Skeletal muscle satellite cell (primary cell): ENCODE measurements at regions not wholly inside any gene's neighbourhood (a gene's known extent, or its start where the extent isn't known, plus 50 kb on each side); places are given as distances from the start of the nearest gene placed in this dataset.

ENCODE experiments used
- H3K27me3 ChIP-seq: 2 replicates; pipeline ENCODE4 v1.7.0; 2013; ENCODE audit warnings: low read length; ENCODE audit not compliant: control insufficient read depth, insufficient read depth
- H3K36me3 ChIP-seq: 2 replicates; pipeline ENCODE4 v1.7.0; 2013; ENCODE audit warnings: mild to moderate bottlenecking, control low read depth, low read length; ENCODE audit not compliant: insufficient read depth
- H3K4me1 ChIP-seq: 2 replicates; pipeline ENCODE4 v1.7.0; 2013; ENCODE audit warnings: low read length; ENCODE audit not compliant: control insufficient read depth, insufficient read depth
- H3K4me2 ChIP-seq: 2 replicates; pipeline ENCODE4 v1.7.0; 2013; ENCODE audit warnings: mild to moderate bottlenecking, low read length
- H3K4me3 ChIP-seq: 2 replicates; pipeline ENCODE4 v1.7.0; 2013; ENCODE audit warnings: low read length
- H3K9ac ChIP-seq: 2 replicates; pipeline ENCODE4 v1.7.0; 2013; ENCODE audit warnings: mild to moderate bottlenecking, low read depth, low read length, moderate library complexity
- H3K9me3 ChIP-seq: replicated peaks from 2 replicates; pipeline ENCODE4 v1.7.0; 2013; ENCODE audit warnings: mild to moderate bottlenecking, control low read depth, low read length

DNA sequence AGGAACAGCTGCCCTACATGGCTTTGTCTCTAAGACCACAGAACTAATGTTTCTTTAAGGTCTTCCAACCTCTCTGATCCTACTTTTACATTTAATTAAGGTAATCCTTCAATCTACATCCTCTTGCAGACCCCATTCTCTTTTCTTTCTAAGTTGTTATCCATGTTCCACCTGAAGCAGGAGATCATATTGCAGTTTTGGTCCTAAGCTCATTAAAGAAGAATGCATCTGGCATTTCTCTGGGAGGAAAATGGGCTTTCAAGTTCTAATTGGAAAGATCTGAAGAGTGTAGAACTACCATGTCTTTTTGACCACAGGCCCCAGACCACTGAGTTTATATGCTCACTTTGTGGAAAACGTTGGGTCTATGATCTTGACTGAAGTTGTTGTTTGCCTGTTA, 111.2 kb downstream of the SEM1 start:
- no peak overlapping the region for H3K4me2 ChIP-seq
- H3K9me3 ChIP-seq = no peaks in the 10 kb centered on the region

GRCh38 chr7:96596120-96596826, 113.4 kb downstream of the SEM1 start:
- Histone ChIP-seq H3K4me1 (no peaks in the 10 kb centered on the region), H3K4me3 (no peak overlapping the region), H3K27me3 (peaks cover 6% of the 10 kb centered on the region), H3K9me3 (no peaks in the 10 kb centered on the region), H3K4me2 (no peak overlapping the region), H3K36me3 (no peaks in the 10 kb centered on the region), H3K9ac (no peak overlapping the region)

More for the DNA sequence above, 111.2 kb downstream of the SEM1 start:
- no peaks in the 10 kb centered on the region for H3K4me1 ChIP-seq
- no peak overlapping the region for H3K4me3 ChIP-seq
- no peaks in the 10 kb centered on the region for H3K36me3 ChIP-seq
- H3K27me3 ChIP-seq = peaks cover 6% of the 10 kb centered on the region
- H3K9ac ChIP-seq = no peak overlapping the region

DNA sequence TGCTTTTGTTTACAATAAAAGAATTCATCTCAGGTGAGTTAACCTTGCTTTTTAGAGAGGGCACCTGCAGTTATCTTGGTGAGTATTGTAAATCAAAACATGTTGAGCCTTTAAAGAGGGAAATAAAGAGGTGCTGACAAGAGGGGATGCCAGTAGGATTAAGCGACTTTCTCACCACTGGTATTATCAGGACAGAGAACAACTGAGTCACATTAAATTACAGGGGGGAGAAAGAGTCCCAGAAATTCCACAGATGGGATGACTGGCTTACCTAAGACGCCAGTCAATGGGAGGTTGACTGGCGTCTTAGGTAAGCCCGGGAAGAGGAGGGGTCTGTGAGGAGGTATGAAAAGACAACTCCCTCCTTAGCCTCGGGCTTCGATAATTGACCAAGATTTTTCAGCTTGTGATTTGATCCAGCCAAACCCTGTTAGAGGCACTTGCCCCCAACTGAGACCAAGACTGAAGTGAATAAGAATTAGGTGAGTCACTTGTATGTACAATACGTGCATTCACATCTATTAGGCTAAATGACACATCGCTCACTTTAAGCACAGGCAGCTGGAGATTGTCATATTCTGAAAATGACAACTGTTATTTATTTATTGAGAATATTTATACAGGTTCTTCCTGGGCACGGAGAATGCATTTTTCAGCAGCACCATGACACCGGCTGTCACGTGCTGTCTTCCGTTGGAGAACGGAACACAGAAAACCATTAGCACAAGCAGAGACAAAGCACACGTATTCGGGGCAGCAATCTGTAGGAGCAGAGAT, 117.6 kb downstream of the SEM1 start:
- Histone ChIP-seq H3K9ac (no peak overlapping the region), H3K27me3 (peaks cover 6% of the 10 kb centered on the region), H3K4me3 (no peak overlapping the region), H3K36me3 (no peaks in the 10 kb centered on the region), H3K4me2 (no peak overlapping the region), H3K9me3 (no peaks in the 10 kb centered on the region), H3K4me1 (no peaks in the 10 kb centered on the region)

DNA sequence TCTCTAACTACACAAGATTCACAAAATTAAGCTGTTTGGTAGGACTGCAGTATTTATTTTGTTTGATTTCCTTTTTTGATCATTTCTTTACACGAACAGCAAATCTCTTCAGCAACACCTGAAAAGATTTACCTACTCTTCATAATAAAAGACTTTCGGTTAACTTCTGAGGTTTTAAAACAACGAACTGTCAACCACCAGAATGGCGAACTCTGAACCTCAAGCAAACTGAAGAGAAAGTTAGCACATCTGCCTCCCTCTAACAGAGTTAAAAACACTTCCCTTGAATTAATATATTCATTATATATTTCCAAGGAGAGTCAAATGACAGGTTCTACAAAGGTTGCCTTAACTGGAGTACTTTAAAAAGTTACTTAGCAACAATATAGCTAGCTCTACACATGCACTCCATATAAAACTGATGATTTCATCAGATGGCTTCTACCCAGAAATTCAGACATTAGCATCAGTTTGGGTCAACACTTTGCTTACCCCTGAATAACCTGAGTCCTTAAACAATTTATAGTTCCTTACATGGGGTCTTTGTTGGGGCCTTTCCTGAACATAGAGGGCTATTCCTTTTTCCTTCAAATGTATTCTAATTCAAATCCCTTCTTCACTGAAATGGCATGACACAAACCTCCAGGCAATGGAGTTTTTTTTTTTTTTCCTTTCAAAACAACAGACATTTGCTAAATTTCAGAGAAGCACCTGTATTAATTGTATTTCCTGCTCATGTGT, 118.3 kb downstream of the SEM1 start:
- H3K4me1 ChIP-seq = no peaks in the 10 kb centered on the region
- no peaks in the 10 kb centered on the region for H3K36me3 ChIP-seq
- no peak overlapping the region for H3K4me2 ChIP-seq
- H3K9ac ChIP-seq = no peak overlapping the region
- peaks cover 5% of the 10 kb centered on the region for H3K27me3 ChIP-seq
- no peak overlapping the region for H3K4me3 ChIP-seq
- H3K9me3 ChIP-seq = no peaks in the 10 kb centered on the region

- H3K36me3 ChIP-seq = no peaks in the 10 kb centered on the region
- H3K4me1 ChIP-seq = no peaks in the 10 kb centered on the region
- no peak overlapping the region for H3K4me2 ChIP-seq
Measured at GRCh38 chr7:96589038-96589437, 120.6 kb downstream of the SEM1 start.

GRCh38 chr7:96579119-96579518, 130.5 kb downstream of the SEM1 start:
- Histone ChIP-seq H3K4me2 (no peak overlapping the region), H3K27me3 (no peaks in the 10 kb centered on the region), H3K36me3 (no peaks in the 10 kb centered on the region), H3K9me3 (no peaks in the 10 kb centered on the region), H3K4me3 (no peak overlapping the region), H3K9ac (no peak overlapping the region), H3K4me1 (no peaks in the 10 kb centered on the region)

More at GRCh38 chr7:96589038-96589437, 120.6 kb downstream of the SEM1 start:
- Histone ChIP-seq H3K27me3 (no peaks in the 10 kb centered on the region), H3K4me3 (no peak overlapping the region), H3K9ac (no peak overlapping the region), H3K9me3 (no peaks in the 10 kb centered on the region)

DNA sequence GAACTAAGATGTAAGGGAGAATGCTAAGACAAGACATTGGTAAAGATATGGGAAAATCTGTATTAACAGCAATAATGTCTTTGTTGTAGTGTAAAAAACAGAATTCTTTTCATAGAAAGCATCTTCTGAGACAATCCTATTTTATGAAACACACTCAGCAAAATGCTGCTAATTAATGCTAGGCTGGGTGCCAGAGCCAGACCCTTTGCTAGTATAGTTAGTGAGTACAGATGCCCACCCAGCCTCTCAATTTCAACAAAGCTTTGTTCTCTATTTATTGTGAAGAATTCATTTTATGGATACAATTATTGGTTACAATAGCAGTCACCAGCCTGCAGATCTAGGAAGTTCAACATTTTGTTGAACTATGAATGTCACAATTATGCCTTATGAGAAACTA, 131.0 kb downstream of the SEM1 start:
- Histone ChIP-seq H3K36me3 (no peaks in the 10 kb centered on the region), H3K4me2 (no peak overlapping the region), H3K9ac (no peak overlapping the region), H3K27me3 (no peaks in the 10 kb centered on the region), H3K4me1 (no peaks in the 10 kb centered on the region), H3K9me3 (no peaks in the 10 kb centered on the region), H3K4me3 (no peak overlapping the region)

GRCh38 chr7:96563409-96563808, 146.2 kb downstream of the SEM1 start:
- peaks cover under 1% of the 10 kb centered on the region for H3K4me1 ChIP-seq
- H3K4me2 ChIP-seq = no peak overlapping the region
- H3K27me3 ChIP-seq = no peaks in the 10 kb centered on the region
- H3K9ac ChIP-seq = no peak overlapping the region
- H3K36me3 ChIP-seq = no peaks in the 10 kb centered on the region
- H3K4me3 ChIP-seq = no peak overlapping the region
- H3K9me3 ChIP-seq = no peaks in the 10 kb centered on the region

DNA sequence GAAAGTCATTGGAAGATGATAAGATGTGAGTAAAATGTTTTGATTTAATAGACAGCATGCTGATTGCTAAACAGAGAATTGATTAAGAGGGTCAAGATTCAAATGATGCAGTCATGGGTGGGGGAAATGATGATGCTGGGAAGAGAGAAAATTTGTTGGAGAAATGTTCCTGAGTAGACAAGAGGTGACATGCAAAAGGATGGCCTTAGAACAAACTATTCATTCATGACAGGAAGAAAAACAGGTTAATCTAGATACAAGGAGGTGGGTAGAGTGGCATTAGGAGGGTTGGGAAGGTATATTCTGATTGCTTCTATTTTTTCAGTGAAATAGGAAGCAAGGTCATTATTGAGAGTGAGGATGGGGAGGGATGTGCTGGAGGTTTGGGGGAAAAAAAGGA, 146.7 kb downstream of the SEM1 start:
- H3K27me3 ChIP-seq = no peaks in the 10 kb centered on the region
- peaks cover 4% of the 10 kb centered on the region for H3K4me1 ChIP-seq
- H3K4me3 ChIP-seq = no peak overlapping the region
- no peak overlapping the region for H3K9ac ChIP-seq
- no peaks in the 10 kb centered on the region for H3K36me3 ChIP-seq
- H3K9me3 ChIP-seq = no peaks in the 10 kb centered on the region
- H3K4me2 ChIP-seq = no peak overlapping the region

- no peaks in the 10 kb centered on the region for H3K36me3 ChIP-seq
- no peak overlapping the region for H3K4me2 ChIP-seq
- no peak overlapping the region for H3K9ac ChIP-seq
- H3K9me3 ChIP-seq = no peaks in the 10 kb centered on the region
- no peak overlapping the region for H3K4me3 ChIP-seq
- peaks cover 4% of the 10 kb centered on the region for H3K4me1 ChIP-seq
- H3K27me3 ChIP-seq = no peaks in the 10 kb centered on the region
Measured at GRCh38 chr7:96562458-96562857, 147.2 kb downstream of the SEM1 start.

DNA sequence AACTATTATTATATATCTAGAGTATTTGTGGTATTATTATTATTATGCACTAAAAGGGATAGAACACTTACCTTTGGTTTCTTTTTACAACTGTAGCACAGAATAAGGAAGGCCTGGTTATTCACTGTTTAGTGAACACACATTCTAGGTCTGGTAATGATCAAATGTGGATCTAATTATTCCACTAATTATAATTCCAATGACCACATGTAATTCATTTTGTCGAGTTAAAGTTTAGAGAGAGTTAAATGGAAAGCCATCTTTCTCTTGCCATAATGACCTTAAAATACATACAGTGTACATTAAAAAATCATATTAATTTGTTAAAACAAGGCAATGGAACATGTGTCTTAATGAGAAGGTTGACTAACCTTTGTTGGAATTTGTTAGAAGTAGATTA, 147.8 kb downstream of the SEM1 start:
- Histone ChIP-seq H3K27me3 (no peaks in the 10 kb centered on the region), H3K36me3 (no peaks in the 10 kb centered on the region), H3K9me3 (no peaks in the 10 kb centered on the region), H3K9ac (no peak overlapping the region), H3K4me1 (peaks cover 4% of the 10 kb centered on the region), H3K4me2 (no peak overlapping the region), H3K4me3 (no peak overlapping the region)
